Brain microvascular endothelial cell (primary cell): ENCODE measurements at regions not wholly inside any gene's neighbourhood (a gene's known extent, or its start where the extent isn't known, plus 50 kb on each side); places are given as distances from the start of the nearest gene placed in this dataset.
"Not testable (repeated sequence)": the region's sequence is repeated elsewhere in the genome, so short reads cannot be mapped to it uniquely, and the experiment has no call there.

Source experiments
- DNase-seq: peaks from one replicate; pipeline ENCODE4 v3.0.0-alpha.2; 2020
- H3K27ac ChIP-seq: fragments of 250-450 bp; sonication (Bioruptor Pico); 2 replicates; pipeline ENCODE4 v1.5.1; 2020; ENCODE audit warnings: mild to moderate bottlenecking, moderate library complexity
- H3K27me3 ChIP-seq: fragments of 250-450 bp; sonication (Bioruptor Pico); replicated peaks from 2 replicates; pipeline ENCODE4 v1.5.1; 2020; ENCODE audit warnings: mild to moderate bottlenecking
- H3K36me3 ChIP-seq: fragments of 250-450 bp; sonication (Bioruptor Pico); replicated peaks from 2 replicates; pipeline ENCODE4 v1.5.1; 2020; ENCODE audit warnings: mild to moderate bottlenecking
- H3K4me3 ChIP-seq: 2 replicates; pipeline ENCODE4 v1.5.1; 2011; ENCODE audit warnings: low read depth, mild to moderate bottlenecking, control low read depth, low read length, moderate library complexity
- CTCF ChIP-seq: IDR thresholded peaks from 2 replicates; pipeline ENCODE4 v1.5.1; 2011; ENCODE audit warnings: low read depth, mild to moderate bottlenecking, moderate library complexity, low read length, control low read depth, inconsistent platforms; ENCODE audit errors: missing control alignments
- in situ Hi-C: cut with HindIII; loops from 2 replicates; pipeline ENCODE4 v1.10.0; 2017; ENCODE audit warnings: low sequenced_read_pairs, low pct_ligation_motif_present

- no peak overlapping the region for H3K27ac ChIP-seq
- DNase-seq = no peak
- in situ Hi-C loops = no loop called here
- no peak for TF ChIP-seq CTCF
- no peaks in the 10 kb centered on the region for H3K27me3 ChIP-seq
- H3K4me3 ChIP-seq = no peak overlapping the region
- H3K36me3 ChIP-seq = no peaks in the 10 kb centered on the region
Measured at GRCh38 chr5:131000289-131000688, 164.8 kb downstream of the HINT1 start.

- DNase-seq, in situ Hi-C loops, H3K27me3 ChIP-seq, H3K4me3 ChIP-seq, H3K27ac ChIP-seq, H3K36me3 ChIP-seq: not testable (repeated sequence)
Measured at GRCh38 chr5:130996720-130997119, 168.3 kb downstream of the HINT1 start.

- H3K4me3 ChIP-seq = no peak overlapping the region
- in situ Hi-C loops = no loop called here
- H3K36me3 ChIP-seq = no peaks in the 10 kb centered on the region
- no peaks in the 10 kb centered on the region for H3K27me3 ChIP-seq
- DNase-seq = no peak
- no peak overlapping the region for H3K27ac ChIP-seq
- no peak for TF ChIP-seq CTCF
Measured at GRCh38 chr5:130995851-130996250, 169.2 kb downstream of the HINT1 start.

- Histone ChIP-seq H3K36me3 (no peaks in the 10 kb centered on the region), H3K27me3 (no peaks in the 10 kb centered on the region), H3K27ac (no peak overlapping the region), H3K4me3 (no peak overlapping the region)
- DNase-seq = no peak
- TF ChIP-seq CTCF = no peak
- in situ Hi-C loops = no loop called here
Measured at GRCh38 chr5:130995254-130995515, 169.9 kb downstream of the HINT1 start.

- DNase-seq = no peak
- no peak for TF ChIP-seq CTCF
- in situ Hi-C loops = no loop called here
- Histone ChIP-seq H3K27ac (no peak overlapping the region), H3K4me3 (no peak overlapping the region), H3K36me3 (no peaks in the 10 kb centered on the region), H3K27me3 (no peaks in the 10 kb centered on the region)
Measured at GRCh38 chr5:130994496-130995253, 170.4 kb downstream of the HINT1 start.

GRCh38 chr5:130992621-130993020 is 172.4 kb downstream of the HINT1 start:
- H3K4me3 ChIP-seq = no peak overlapping the region
- H3K36me3 ChIP-seq = no peaks in the 10 kb centered on the region
- in situ Hi-C loops = no loop called here
- no peaks in the 10 kb centered on the region for H3K27me3 ChIP-seq
- no peak for DNase-seq
- no peak for TF ChIP-seq CTCF
- no peak overlapping the region for H3K27ac ChIP-seq
